ENCODE measurements at regions not wholly inside any gene's neighbourhood (a gene's known extent, or its start where the extent isn't known, plus 50 kb on each side); places are given as distances from the start of the nearest gene placed in this dataset.

DNA sequence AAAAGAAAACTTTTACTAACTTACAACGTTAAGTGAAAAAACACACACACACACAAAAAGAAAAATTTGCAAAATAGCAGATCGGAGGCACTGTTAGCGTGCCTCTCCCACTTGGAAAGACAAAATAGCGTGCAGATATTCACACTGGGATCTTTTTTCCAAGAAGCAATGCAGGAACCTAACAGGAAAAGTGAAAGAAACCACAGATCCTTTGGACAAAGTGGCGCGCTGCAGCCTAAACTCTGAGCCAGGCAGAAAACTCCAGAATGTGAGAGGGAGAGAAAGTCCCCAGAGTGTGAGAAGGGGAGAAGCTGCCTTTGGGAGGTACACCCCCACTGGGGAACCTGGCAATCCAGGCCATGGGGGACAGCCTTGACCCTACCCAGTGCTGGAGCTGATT lies 70.7 kb upstream of the SERPINE2 start:
- H3K9ac ChIP-seq (ENCODE audit: control insufficient read depth, extremely low read depth, insufficient read depth, low read length), result no peak overlapping the region
- H2AFZ ChIP-seq (ENCODE audit: control insufficient read depth, low read length), result no peak overlapping the region
- FAIRE-seq (no peak), DNase-seq (ENCODE audit: low read depth, low spot score) (no peak)
- no peaks in the 10 kb centered on the region for H3K9me1 ChIP-seq (ENCODE audit: control insufficient read depth, extremely low read depth, insufficient read depth, low read length)
- H3K4me1 ChIP-seq (ENCODE audit: control insufficient read depth, extremely low read depth, insufficient read depth, low read length), result peaks cover 17% of the 10 kb centered on the region
- TF ChIP-seq EZH2 (IDR thresholded peaks at IDR 0.05; ENCODE audit: low read length), result no peak
- TF ChIP-seq, protein P1, sequence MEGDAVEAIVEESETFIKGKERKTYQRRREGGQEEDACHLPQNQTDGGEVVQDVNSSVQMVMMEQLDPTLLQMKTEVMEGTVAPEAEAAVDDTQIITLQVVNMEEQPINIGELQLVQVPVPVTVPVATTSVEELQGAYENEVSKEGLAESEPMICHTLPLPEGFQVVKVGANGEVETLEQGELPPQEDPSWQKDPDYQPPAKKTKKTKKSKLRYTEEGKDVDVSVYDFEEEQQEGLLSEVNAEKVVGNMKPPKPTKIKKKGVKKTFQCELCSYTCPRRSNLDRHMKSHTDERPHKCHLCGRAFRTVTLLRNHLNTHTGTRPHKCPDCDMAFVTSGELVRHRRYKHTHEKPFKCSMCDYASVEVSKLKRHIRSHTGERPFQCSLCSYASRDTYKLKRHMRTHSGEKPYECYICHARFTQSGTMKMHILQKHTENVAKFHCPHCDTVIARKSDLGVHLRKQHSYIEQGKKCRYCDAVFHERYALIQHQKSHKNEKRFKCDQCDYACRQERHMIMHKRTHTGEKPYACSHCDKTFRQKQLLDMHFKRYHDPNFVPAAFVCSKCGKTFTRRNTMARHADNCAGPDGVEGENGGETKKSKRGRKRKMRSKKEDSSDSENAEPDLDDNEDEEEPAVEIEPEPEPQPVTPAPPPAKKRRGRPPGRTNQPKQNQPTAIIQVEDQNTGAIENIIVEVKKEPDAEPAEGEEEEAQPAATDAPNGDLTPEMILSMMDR (optimal IDR thresholded peaks at IDR 0.05 in 1 of 3, IDR thresholded peaks at IDR 0.05 in 1 of 3, conservative IDR thresholded peaks at IDR 0.05 in 1 of 3; ENCODE audit: extremely low read depth in 1 of 3, insufficient read depth in 2 of 3, low read length in 3 of 3), result no peak
- no peaks in the 10 kb centered on the region for H4K20me1 ChIP-seq (ENCODE audit: control insufficient read depth, extremely low read depth, insufficient read depth, low read length)
- H3K27ac ChIP-seq (ENCODE audit: control insufficient read depth, insufficient read depth, low read length), result no peak overlapping the region
- no peak overlapping the region for H3K4me3 ChIP-seq (ENCODE audit: control insufficient read depth in 2 of 3, extremely low read depth in 1 of 3, insufficient read depth in 2 of 3, low read depth in 1 of 3, low read length in 3 of 3)
- no peaks in the 10 kb centered on the region for H3K27me3 ChIP-seq (ENCODE audit: control insufficient read depth, extremely low read depth, insufficient read depth, low read length)
- no peak overlapping the region for H3K4me2 ChIP-seq (ENCODE audit: control insufficient read depth, extremely low read depth, insufficient read depth, low read depth, low read length)
- H3K79me2 ChIP-seq (ENCODE audit: control insufficient read depth, insufficient read depth, low read length), result no peaks in the 10 kb centered on the region
- H3K9me3 ChIP-seq (ENCODE audit: control insufficient read depth, low read depth, low read length), result no peaks in the 10 kb centered on the region
- dilution Hi-C loops (cut with MboI; ENCODE audit: extremely low pct_ligation_motif_present, low sequenced_read_pairs), result no loop called here
- H3K36me3 ChIP-seq (ENCODE audit: control insufficient read depth in 2 of 2, extremely low read depth in 1 of 2, insufficient read depth in 2 of 2, low read length in 2 of 2), result no peaks in the 10 kb centered on the region

DNA sequence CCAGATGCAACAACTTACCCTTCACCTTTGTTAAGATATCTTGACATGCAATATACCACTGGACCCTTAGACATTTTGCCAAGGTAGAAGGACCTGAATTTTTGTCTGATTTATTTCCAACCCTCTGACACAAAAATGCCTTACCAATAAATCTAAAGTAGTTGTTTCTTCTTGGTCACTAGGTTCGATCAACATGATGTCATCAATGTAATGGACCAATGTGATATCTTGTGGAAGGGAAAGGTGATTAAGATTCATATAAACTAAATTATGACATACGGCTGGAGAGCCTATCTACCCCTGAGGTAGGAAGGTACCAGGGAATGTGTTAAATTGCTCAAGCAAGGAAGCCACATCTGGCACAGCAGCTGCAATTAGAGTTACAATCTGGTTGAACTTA lies 67.7 kb upstream of the SERPINE2 start:
- H3K4me1 ChIP-seq (ENCODE audit: control insufficient read depth, extremely low read depth, insufficient read depth, low read length), result peaks cover 32% of the 10 kb centered on the region
- H3K9ac ChIP-seq (ENCODE audit: control insufficient read depth, extremely low read depth, insufficient read depth, low read length), result no peak overlapping the region
- dilution Hi-C loops (cut with MboI; ENCODE audit: extremely low pct_ligation_motif_present, low sequenced_read_pairs), result no loop called here
- H3K79me2 ChIP-seq (ENCODE audit: control insufficient read depth, insufficient read depth, low read length), result no peaks in the 10 kb centered on the region
- H3K4me3 ChIP-seq (ENCODE audit: control insufficient read depth in 2 of 3, extremely low read depth in 1 of 3, insufficient read depth in 2 of 3, low read depth in 1 of 3, low read length in 3 of 3), result no peak overlapping the region
- H3K27ac ChIP-seq (ENCODE audit: control insufficient read depth, insufficient read depth, low read length), result no peak overlapping the region
- no peak for TF ChIP-seq EZH2 (IDR thresholded peaks at IDR 0.05; ENCODE audit: low read length)
- TF ChIP-seq, protein P1 (optimal IDR thresholded peaks at IDR 0.05 in 1 of 3, IDR thresholded peaks at IDR 0.05 in 1 of 3, conservative IDR thresholded peaks at IDR 0.05 in 1 of 3; ENCODE audit: extremely low read depth in 1 of 3, insufficient read depth in 2 of 3, low read length in 3 of 3), result no peak
- H2AFZ ChIP-seq (ENCODE audit: control insufficient read depth, low read length), result no peak overlapping the region
- FAIRE-seq (no peak), DNase-seq (ENCODE audit: low read depth, low spot score) (no peak)
- H4K20me1 ChIP-seq (ENCODE audit: control insufficient read depth, extremely low read depth, insufficient read depth, low read length), result no peaks in the 10 kb centered on the region
- no peaks in the 10 kb centered on the region for H3K36me3 ChIP-seq (ENCODE audit: control insufficient read depth in 2 of 2, extremely low read depth in 1 of 2, insufficient read depth in 2 of 2, low read length in 2 of 2)
- no peaks in the 10 kb centered on the region for H3K27me3 ChIP-seq (ENCODE audit: control insufficient read depth, extremely low read depth, insufficient read depth, low read length)
- H3K9me3 ChIP-seq (ENCODE audit: control insufficient read depth, low read depth, low read length), result no peaks in the 10 kb centered on the region
- no peaks in the 10 kb centered on the region for H3K9me1 ChIP-seq (ENCODE audit: control insufficient read depth, extremely low read depth, insufficient read depth, low read length)
- H3K4me2 ChIP-seq (ENCODE audit: control insufficient read depth, extremely low read depth, insufficient read depth, low read depth, low read length), result no peak overlapping the region
